MV-4-11 (cell line): ENCODE measurements at regions not wholly inside any gene's neighbourhood (a gene's known extent, or its start where the extent isn't known, plus 50 kb on each side); places are given as distances from the start of the nearest gene placed in this dataset.

ENCODE experiments used
- DNase-seq: peaks from one replicate; lab custom pipeline; 2025; lab: John Stamatoyannopoulos, UW

DNA sequence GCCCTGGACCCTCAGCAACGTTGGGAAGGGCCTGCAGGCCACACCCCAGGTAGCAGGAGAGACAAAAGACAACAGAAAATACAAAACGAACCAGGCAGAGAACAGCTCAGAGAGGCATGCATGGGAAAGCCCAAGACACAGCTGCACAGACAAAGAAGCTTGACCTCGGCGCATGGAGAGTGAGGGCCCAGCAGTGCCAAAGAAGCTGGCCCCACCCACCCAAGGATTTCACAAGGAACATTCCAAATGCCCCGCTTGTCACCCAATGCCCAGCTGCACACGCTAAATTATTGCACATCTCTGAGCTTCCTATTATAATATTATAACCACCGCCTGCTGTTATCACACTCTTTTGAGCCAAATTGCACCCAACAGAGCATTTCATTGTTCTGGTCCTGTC is 147.7 kb upstream of the TBL1X start:
- DNase-seq, result peak; percentile 39

DNA sequence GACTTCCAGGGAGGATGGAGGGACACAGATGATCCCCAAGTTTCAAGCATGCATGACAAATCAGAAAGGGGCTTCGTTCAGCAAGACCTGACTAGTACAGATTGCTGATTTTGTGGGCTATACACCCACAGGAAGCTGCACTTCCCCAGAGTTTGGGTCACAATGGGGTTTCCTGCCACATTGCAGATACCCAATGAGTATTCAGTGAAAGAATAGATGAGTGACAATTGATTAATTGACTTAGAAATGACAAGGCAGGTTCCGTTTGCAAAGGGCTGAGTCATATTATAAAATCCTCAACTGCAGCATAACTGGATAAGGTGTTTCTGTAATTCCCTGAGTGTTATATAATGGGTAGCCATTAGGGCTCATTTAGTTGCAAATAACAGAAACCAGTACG is 146.6 kb upstream of the TBL1X start:
- peak; percentile 60 for DNase-seq

DNA sequence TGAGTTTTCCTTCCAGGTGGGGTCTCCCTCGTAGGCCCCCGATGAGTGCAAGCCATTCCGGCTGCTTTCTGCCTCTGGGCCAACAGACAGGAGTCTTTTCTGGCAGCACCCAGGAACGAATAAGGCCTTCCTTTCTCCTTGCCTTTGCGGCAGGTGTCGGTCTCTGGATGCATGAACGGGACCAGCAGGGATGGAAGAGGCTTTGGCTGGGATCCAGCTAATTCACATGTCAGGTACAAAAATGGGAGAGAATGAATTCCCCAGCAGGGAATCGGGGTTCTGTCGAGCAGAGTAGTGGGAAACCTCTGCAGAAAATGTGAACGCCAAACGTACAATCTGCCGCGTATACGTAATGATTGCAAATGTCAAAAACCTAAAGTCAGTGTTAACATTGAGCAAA is 146.1 kb upstream of the TBL1X start:
- DNase-seq, result no peak

DNA sequence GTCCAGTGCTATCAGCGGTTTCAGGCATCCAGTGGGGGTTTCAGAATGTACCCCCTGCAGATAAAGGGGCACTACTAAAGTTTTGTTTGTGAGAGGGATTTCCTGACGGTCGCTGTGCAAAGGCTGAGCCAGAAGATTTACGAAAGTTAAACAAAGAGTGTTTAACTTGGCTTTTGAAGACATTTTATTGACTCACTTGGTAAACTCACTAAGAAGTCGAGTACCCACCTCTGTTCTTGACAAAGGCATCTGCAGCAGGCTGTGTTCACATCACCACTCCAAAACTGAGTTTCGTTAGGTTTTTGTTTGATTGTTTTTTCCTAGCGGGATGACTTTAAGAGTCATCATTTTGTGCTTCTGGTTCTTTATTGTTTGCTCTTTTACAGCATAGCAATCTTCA is 143.9 kb upstream of the TBL1X start:
- no peak for DNase-seq

DNA sequence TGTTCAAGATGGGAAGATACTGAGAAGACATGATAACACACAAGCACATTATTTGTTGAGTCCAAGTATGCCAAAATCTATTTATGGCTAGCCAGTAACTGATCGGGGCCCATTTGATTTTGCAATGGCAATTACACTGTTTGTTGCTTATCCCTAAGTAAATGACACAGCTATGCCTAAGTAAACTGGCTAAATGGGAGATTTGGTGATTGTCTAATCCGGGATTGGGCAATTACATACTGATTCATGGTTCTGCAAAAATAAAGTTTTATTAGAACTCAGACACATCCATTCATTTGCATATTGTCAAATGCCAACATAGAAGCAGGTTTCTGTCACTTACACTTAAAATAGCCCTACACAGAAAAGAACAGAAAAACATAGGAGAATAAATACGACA is 140.2 kb upstream of the TBL1X start:
- DNase-seq, result no peak

DNA sequence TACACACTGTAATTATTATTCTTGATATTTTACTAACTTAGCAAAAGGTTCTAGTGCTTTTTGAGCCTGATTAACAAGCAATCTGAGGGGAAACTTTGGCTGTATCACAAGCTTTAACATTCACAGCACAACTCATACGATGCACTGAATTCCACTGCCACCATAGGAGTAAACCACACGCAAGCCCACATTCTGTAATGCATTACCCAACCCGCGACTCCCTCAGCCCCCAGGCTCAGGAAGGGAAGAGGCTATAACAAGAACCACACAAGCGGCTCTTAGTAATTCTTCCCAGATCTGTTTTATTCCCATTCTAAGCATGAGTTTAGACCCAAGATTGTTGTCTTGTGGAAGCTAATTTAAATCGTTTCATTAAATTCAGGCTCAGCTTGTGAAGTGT is 138.5 kb upstream of the TBL1X start:
- peak; percentile 27 for DNase-seq

DNA sequence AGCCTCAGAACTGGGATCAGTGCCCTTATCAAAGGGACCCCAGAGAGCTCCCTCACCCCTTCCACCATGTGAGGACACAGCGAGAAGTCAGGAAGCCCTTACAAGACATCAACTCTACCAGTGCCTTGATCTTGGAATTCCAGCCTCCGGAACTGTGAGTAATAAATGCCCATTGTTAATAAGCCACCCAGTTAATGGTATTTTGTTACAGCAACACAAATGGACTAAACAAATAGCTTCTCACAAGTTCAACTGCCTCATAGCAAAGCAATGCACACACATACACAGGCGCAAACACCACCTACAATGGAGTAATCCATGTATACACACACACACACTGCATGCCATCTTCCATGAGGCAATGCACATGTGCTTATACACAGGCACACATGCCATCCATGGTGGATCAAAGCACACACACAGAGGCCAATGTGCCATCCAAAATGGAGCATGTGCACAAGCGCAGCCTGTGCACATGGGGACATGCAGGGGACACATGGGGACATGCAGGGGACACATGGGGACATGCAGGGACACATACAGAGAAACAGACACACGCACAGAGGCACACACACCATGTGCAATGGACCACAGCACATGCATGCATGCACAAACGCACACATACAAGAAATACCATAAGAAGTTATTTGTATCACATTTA is 137.6 kb upstream of the TBL1X start:
- no peak for DNase-seq

DNA sequence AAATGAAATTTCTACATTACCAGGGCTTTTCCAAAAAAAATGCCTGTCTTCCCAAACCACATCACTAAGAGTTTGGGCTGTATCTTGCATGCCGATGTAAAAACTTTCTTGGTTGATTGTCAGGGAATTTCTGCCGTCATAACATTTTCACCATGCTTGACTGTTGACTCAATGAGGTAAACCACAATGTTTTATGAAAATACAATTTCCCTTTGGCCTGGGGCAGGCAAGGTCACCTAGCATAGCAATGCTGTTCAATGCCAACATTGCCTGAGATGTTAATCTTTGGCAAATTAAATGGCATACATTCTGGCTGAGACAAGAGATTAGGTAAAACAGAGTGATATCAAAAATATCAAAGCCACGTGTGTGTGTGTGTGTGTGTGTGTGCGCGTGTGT is 137.1 kb upstream of the TBL1X start:
- no peak for DNase-seq

DNA sequence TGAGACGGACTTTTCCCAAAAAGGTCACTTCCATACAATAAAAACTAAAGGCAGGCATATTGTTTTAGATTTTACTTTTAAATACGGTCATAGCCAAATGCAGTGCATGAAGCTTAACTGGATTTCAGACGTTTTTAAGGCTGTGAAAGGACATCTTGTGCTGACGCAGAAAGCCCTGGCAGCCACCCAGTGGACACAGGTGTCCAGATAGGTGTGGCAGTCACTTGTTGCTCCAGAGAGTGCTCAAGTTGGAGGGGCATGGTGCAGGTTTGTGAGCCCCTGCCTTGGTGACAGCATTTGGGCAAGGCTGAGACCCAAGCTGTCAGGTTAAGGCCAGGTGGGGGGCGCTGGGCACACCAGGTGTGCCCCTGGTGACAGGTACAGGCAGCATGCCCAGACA is 135.8 kb upstream of the TBL1X start:
- no peak for DNase-seq

DNA sequence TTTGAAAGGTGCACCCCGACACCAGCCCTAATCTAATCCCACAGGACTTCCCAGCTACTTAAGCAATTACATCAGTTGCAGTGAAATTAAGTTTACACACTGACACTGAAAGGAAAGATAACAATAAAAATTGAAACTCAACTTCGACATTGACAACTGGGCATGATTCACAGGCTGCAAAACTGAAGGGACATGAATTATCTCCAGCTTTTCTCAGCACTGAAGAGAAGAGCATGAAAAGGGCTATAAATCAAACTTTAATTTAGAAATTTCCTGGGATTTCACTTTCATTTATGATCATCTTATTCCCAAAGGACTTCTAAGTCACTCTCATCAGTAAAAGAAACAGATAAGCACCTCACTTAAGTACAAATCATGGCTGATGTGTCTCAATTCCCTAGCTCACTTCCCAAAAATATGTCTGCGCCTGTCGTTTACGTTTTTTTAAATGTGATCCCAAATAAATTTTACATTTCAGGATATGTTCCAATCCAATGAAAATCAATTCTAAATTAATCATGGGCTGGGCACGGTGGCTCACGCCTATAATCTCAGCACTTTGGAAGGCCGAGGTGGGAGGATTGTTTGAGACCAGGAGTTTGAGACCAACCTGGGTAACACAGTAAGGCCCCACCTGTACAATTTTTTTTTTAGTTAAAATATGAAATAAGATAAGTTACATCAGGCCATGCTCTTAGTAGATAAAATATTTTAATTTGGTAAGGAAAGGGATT is 134.4 kb upstream of the TBL1X start:
- no peak for DNase-seq

DNA sequence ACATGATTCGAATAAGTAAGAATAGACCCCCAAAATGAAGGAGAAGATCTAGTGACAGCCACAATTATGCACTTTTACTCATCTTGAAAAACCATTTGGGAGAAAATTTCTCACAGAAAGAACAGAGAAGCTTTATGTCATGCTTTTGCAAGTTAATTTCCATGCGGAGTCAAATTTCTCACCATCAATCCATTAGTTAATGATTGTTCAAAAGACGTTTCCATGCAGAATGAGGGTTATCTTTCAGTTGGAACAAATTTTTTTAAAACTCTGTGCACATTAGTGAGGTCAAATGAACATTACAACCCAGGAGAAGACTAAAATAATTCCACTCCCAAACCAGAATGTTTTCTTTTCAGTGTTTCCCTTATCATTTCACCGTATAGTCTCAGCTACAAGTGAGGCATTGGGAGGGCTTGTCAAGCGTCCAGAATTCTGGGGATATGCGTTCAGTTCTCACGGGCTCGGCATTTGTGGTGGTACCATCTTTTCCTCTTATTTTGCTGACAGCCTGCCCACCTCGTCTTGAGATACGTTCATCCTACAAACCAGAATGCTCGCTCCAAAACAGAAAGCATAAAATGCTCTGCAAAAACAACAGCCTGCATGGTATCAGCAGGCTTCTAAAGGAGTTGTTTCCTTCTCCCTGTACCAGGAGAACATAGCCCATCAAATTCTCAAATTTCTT is 130.8 kb upstream of the TBL1X start:
- DNase-seq, result no peak

DNA sequence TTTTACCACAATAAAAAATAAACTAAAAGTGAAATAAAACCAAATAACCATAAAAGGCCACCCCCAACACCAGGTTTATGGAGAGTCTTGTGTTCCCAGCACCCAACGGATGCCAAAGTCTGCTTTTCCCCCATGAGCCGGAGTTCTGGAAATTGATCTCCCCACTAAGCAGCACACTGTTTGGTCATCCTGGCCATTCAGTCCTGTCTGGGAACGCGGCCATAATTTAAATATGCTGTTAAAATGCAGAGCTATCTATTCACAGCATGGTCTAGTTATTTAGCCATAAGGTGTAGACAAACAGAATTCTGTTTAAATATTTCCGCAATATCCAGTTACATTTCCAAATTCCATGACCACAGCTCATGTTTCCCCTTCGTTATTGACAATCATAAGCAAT is 129.6 kb upstream of the TBL1X start:
- DNase-seq, result no peak

DNA sequence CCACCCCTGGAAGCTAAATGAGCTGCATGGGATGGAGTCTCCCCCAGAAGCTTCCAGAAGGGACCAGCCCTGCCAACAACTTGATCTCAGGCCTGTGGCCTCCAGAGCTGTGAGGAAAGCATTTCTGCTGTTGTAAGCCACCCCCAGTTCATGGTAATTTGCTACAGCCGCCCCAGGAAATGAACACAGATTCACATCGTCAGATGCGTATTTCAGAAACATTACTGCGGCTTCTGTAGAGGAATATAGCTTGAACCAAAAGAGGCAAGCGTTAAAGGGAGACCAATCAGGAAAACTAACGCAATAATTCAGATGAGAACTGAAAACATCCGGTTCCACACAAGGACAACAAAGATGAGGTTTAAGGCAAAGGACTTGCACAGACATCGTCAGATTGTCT is 128.4 kb upstream of the TBL1X start:
- no peak for DNase-seq

DNA sequence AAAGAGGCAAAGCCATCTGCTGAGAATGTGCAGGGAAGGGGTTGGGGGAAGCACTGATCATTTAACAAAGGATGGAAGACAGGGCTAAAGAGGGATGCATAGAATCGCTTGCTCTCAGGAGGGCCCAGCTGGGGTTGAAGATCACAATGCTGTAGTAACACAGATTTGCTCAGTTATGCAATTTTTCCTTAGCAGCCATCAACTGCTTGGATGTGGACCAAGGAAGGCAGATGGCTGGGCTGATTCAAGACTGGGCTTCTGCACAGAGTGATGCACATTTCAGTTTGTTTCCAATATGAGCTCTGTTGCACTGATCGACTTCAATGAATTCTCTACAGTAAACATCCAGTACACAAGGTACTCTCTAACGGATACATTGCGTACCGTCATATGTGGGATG is 127.8 kb upstream of the TBL1X start:
- no peak for DNase-seq

DNA sequence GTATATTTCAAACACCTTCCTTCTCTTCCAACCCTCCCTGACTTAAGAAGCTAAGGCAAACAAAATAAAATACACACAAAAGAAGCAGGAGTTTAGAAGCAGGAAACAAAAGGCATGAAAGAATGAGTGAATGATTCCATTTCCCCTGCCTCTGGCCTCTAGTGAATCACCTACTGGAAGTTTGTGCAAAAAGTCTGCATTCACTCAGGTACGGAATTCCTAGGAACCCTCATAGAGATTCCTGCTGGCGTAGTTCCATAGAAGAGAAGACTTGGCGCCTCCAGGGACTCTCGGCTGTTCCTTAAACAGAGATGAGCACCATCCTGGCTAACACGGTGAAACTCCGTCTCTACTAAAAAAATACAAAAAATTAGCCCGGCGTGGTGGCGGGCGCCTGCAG is 125.9 kb upstream of the TBL1X start:
- DNase-seq, result no peak

DNA sequence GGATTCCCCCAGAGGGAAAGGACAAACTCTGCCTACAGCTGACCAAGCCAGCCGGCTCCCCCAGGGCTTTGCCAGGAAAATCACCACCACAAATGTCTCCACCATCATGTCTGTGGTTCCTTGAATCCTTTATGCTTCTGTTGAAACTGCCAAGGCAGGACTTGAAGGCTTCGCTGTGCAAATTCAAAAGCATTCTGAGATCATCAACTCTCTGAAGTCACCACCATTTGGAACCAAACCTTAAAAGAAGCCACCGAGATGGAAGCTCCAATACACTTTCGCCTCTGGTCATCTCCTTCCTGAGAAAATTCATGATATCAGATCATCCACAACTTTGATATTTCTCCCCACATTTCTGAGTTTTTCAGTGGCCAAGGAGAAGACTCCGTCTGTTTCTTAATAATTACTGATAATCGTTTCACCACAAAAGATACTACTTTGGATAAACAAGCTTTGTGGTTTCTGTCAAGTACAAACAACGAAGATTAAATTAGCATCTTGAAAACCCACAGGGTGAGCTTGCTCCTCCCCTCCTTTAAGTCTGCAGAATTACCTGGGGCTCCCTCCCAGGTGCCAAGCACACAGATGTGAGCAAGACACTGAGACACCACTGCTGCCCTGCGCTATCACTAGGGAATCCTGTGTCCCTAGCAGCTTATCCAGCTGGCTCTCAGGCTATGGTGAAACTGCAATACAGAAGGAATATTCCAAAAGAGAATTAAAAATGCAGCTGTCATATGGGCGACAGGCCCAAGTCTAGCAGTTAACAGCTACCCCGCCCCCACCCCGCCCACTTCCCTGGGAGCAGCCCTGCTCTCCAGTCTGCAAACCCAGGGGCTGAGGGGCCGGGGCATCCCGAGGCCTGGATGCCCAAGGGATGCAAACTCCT is 125.0 kb upstream of the TBL1X start:
- DNase-seq, result peak; percentile 2

DNA sequence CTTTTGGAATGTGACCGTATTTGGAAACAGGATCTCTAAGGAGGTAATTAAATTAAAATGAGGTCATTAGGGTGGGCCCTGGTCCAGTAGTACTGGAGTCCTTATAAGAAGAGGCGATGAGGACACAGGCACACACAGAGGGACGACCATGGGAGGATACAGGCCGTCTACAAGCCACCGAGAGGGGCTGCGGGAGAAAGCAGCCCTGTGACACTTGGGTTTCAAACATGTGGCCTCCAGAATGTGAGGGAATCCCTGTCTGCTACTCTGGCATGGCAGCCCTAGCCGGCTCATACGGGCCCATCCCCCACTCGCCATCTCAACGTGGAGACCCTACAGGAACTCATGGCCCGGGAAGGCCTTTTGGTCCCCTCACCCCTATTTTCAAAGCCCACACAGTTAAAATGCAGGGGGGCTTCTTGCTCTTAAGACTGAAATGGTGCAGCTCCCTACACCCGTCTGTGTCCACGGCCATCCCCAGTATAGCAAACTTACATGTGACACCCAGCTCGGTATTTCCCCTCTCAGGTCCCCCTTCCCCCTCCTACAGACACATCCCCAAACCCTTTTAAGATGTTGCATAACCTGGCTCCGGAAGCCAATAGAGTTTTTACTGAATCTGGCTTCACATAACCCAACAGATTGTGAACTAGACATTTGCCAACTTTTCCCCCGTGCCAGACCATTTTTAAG is 124.1 kb upstream of the TBL1X start:
- peak; percentile 87 for DNase-seq

DNA sequence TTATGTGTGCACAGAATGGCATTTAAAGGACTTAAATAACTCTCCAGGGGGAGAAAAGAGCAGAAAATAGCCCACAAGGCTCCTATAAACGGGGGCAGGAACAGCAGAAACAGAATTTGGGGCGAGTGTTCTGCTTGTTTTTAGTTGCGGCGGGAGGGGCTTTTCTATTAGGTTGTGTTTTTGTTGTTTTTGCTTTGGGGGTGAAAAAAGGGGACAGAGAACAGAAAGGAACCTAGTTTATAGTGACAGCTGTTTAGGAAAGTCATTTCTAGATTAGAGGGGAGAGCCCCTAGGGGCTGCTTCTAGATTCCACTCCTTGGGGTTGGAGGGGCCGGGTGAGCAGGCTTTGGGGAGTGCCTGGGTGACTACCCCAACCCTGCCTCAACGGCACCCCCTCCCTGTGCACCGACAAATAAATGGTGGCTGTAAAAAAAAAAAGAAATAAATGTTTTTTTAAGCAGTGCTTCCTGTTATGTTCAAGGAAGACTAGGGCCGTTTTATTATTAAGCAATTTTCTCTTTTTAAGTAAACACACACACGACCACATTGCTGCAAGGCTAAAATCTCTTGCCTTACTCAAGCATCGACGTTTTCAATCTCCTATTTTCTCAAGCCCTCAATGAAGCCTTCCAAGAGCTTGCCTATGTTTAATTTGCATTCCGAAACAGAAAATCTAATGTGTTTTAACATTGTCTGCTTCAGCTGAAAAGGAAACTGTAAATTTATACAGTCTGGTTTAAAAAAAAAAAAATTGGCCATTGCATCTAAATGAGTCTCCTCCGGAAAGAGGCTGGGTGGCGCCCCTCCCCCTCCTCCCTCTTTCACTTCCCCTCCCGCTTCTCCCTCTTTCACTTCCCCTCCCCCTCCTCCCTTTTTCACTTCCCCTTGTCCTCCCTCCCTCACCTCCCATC is 123.3 kb upstream of the TBL1X start:
- DNase-seq, result peak; percentile 87

DNA sequence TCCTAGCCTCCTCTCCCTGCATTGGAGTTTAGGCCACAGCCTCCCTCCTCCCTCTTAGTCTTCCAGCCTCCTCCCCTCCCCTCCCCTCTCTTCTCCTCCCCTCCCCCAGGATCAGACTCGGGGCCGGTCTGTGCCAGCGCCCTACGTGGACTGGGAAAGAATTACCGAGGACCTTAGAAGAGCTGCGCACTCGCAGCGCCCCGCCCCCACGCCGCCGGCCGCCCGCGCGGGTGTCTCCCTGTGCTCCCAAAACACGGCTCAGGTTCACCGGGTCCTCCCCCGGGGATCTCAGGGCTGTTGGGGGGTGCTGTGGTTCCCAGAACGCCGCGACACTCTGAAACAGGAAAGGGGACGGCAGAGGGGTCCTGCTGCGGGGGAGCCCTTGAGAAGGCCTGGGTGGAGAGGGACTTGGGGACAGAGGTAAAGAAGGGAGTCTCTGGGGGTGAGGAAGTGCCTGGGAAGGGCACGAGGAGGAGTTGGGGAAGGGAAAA is 122.3 kb upstream of the TBL1X start:
- peak; percentile 69 for DNase-seq

DNA sequence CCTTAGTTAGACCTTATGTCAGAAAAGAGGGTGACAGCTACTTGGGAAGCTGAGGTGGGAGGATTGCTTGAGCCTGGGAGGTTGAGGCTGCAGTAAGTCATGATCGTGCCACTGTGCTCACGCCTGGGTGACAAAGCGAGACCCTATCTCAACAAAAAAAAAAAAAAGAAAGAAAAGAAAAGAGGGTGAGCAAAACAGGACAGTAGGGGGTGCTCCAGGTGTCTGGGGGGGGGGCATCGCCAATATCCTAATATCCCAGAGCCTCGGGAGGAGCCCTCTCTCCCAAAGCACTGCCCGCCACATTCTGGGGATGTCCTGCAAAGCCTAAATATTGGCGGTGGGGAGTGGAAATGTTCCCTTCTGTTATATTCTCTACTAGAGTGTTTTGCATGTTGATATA is 120.9 kb upstream of the TBL1X start:
- no peak for DNase-seq

DNA sequence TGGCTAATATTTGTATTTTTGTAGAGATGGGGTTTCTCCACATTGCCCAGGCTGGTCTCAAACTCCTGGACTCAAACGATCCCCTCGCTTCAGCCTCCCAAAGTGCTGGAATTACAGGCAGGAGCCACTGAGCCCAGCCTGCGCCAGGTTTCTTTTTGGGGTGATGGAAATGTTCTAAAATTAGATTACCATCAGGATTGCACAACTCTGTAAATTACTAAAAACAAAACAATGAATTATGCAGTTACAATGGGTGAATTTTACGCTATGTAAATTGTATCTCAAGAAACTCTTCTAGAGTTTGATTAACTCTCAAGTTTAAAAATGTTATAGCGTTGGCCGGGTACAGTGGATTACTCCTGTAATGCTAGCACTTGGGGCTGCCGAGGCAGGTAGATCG is 118.9 kb upstream of the TBL1X start:
- no peak for DNase-seq
